GM08714 (cell line): ENCODE measurements at regions not wholly inside any gene's neighbourhood (a gene's known extent, or its start where the extent isn't known, plus 50 kb on each side); places are given as distances from the start of the nearest gene placed in this dataset.

Experiments
- H3K4me3 ChIP-seq: fragments of 200-500 bp; sonication (Bioruptor generic); 2 replicates; pipeline ENCODE4 v1.5.1; 2014; ENCODE audit warnings: mild to moderate bottlenecking, low read length, inconsistent platforms
- ZNF274 ChIP-seq: IDR thresholded peaks from 2 replicates; pipeline ENCODE4 v1.6.1; 2012; ENCODE audit warnings: mild to moderate bottlenecking, low read depth, low read length

GRCh38 chr16:73998707-73999106, 297.9 kb upstream of the PSMD7 start:
- H3K4me3 ChIP-seq: no peak overlapping the region
- no peak for TF ChIP-seq ZNF274

DNA sequence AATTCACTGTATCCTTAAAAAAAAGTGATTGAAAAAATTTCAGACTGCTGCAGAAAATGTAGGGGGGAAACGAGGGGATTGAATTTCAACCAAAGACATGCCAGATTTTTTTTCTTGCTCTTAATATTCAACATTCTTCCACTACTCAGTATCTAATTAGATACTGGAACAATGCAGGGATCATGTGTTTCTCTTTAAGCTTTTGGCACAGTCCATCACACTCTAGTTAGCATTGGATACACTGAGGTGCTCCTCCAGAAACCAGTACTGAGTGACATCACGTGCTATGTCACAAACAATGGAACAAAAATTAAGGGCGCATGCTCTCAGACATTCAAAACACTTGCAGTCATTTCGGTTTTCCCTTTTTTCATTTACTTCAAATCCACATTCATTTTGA, 298.6 kb upstream of the PSMD7 start:
- H3K4me3 ChIP-seq: no peak overlapping the region
- no peak for TF ChIP-seq ZNF274

DNA sequence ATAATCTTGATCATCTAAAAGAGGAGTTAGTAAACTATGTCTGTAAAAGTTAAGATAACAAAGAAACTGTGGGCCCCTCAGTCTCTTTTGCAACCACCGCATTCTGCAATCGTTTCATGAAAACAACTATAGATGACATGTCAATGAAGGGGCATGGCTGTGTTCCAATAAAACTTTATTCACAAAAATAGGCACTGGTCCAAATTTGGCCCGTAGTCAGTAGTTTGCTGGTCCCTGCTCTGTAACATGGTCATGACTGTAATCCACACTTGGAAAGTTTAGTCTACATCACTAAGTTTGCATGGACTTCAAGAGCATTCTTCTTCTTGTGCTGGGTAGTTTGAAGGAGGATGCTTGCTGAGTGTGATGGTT, 299.3 kb upstream of the PSMD7 start:
- TF ChIP-seq ZNF274: no peak
- H3K4me3 ChIP-seq: no peak overlapping the region

- no peak for TF ChIP-seq ZNF274
- no peak overlapping the region for H3K4me3 ChIP-seq
Observed at GRCh38 chr16:73996624-73997339, 299.8 kb upstream of the PSMD7 start.

GRCh38 chr16:73993878-73994277, 302.7 kb upstream of the PSMD7 start:
- no peak for TF ChIP-seq ZNF274
- no peak overlapping the region for H3K4me3 ChIP-seq

DNA sequence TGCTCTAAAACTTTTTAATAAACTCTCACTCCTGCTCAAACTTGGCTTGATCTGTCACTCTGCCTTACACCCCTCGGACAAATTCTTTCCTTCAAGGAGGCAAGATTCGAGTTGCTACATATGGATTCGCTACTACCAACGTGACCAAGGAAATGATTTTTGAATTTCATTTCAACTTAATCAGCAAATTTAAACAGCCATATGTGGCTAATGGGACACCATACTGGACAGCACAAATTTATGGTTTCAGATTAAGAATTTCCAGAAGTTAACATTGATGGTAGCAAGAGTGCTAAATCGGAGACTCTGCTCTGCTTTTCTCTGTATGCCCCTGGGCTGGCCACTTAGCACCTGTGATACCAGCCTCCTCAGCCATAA, 318.2 kb upstream of the PSMD7 start:
- H3K4me3 ChIP-seq: no peak overlapping the region
- TF ChIP-seq ZNF274: no peak

GRCh38 chr16:73976644-73977043, 320.0 kb upstream of the PSMD7 start:
- no peak overlapping the region for H3K4me3 ChIP-seq
- TF ChIP-seq ZNF274: no peak

DNA sequence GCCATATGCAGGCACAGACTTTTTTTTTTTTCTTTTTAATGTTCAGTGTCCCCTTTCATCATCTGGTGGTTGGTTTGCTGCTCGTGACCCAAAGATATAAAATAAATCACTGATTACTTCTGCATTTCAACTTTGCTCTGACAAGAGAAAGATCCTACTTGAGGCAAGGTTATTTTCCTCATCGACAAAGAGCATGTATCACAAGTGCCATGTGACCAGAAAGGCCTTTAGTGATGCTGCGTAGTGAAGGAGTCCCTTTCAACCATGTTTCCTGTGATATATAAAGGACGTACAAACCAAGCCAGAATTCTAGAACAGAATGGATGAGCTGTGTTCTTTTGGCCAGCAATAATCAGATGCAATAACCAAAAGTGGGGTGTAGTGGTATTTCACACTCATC, 323.4 kb upstream of the PSMD7 start:
- no peak for TF ChIP-seq ZNF274
- H3K4me3 ChIP-seq: no peak overlapping the region

DNA sequence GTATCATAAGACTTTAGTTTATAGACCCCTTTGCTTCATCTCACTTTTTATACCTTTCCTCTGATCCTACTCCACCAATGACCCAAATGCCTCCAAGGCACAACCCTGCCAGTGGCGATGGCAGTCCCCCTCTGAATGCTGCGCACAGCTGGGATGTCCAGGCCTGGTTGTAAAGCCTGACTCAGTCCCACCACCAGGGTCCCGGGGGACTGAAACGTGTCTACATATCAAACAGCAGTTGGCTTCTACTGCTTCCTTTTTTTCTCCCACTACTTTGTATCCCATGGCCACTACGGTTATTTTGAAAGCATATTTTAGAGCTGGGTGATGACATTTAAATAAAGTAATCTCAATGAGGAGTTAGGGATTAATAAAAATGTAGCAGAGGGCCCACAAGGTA, 329.8 kb upstream of the PSMD7 start:
- H3K4me3 ChIP-seq: no peak overlapping the region
- no peak for TF ChIP-seq ZNF274

- H3K4me3 ChIP-seq: no peak overlapping the region
Observed at GRCh38 chr16:73965591-73965990, 331.0 kb upstream of the PSMD7 start.

DNA sequence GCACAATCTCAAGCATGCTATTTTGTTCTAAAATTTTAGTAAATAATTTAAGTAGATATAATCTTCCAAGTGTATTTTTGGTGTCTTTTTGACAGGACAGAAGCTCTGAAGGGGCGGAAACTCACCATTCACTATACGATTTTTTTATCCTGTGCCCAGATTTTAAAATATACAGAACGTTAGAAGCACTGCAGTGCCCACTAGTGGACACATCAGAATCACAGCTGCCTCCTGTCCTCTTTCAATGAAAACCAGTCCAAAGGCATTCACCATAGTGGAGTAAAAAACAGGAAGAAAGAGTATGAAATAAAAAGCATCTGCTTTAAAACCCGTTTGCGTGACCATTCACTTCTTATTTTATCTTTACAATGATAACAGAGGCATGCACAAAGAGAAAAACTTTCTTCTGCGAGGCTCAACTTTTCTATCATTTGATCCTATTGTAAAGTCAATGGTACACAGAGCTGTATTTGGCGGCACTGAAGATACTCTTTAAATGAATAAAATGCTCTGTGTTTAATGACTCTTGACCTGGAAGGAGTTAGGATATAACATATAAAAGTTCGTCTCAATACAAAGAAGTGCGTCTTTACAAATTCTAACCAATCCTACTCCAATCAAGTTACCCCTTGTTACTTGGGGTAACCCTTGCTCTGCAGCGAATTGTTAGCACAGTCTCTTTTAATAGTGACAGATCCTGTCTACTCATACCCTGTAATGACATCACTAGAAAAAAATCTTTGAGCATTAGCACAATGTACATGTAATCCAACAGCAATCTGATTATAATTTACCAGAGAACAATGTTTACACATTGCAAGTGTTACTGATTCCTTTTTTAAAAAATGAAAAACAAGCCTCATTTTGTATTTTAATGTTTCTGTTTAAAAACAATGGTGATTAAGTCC, 339.8 kb upstream of the PSMD7 start:
- TF ChIP-seq ZNF274: no peak
- H3K4me3 ChIP-seq: no peak overlapping the region

More at GRCh38 chr16:73965591-73965990, 331.0 kb upstream of the PSMD7 start:
- no peak for TF ChIP-seq ZNF274

GRCh38 chr16:73955702-73956101, 340.9 kb upstream of the PSMD7 start:
- H3K4me3 ChIP-seq: no peak overlapping the region
- TF ChIP-seq ZNF274: no peak

DNA sequence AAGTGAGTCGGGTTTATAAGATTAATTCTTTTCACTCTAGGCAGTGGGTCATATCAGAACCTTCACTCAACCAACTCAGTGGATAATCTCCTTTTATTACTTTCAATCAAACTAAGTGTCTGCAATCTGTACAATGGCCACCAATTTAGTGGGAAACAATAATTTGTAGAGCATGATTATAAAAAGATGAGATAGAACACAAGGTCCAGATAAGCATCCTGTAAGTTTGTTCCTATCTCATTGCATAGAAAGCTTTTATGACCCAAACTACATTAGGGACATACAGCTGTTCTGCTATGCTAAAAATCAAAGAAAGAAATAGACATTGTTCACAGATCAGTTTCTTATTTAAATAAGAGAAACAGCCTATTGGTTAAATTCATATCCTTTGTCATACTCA, 341.4 kb upstream of the PSMD7 start:
- no peak for TF ChIP-seq ZNF274
- no peak overlapping the region for H3K4me3 ChIP-seq

GRCh38 chr16:73951481-73951880, 345.1 kb upstream of the PSMD7 start:
- no peak overlapping the region for H3K4me3 ChIP-seq
- no peak for TF ChIP-seq ZNF274
